KMS-11 (cell line): ENCODE measurements at regions not wholly inside any gene's neighbourhood (a gene's known extent, or its start where the extent isn't known, plus 50 kb on each side); places are given as distances from the start of the nearest gene placed in this dataset.

Source experiments
- H2AFZ ChIP-seq: fragments of 200-600 bp; sonication (generic); 2 replicates; pipeline ENCODE4 v1.6.1; 2016; ENCODE audit warnings: antibody characterized with exemption, mixed run types, low read depth
- H3K27ac ChIP-seq: fragments of 200-600 bp; sonication (generic); 2 replicates; pipeline ENCODE4 v1.6.1; 2016; ENCODE audit warnings: mild to moderate bottlenecking, mixed run types
- H3K27me3 ChIP-seq: fragments of 200-600 bp; sonication (generic); 2 replicates; pipeline ENCODE4 v1.6.1; 2017; ENCODE audit warnings: mild to moderate bottlenecking, low read depth, mixed run types, moderate library complexity; ENCODE audit not compliant: insufficient read depth
- H3K36me3 ChIP-seq: fragments of 200-600 bp; sonication (generic); 2 replicates; pipeline ENCODE4 v1.6.1; 2017; ENCODE audit warnings: mild to moderate bottlenecking, mixed run types; ENCODE audit not compliant: insufficient read depth
- H3K4me1 ChIP-seq: fragments of 200-600 bp; sonication (generic); 2 replicates; pipeline ENCODE4 v1.6.1; 2016; ENCODE audit warnings: mild to moderate bottlenecking, low read depth, mixed run types; ENCODE audit not compliant: poor library complexity, severe bottlenecking
- H3K4me2 ChIP-seq: fragments of 200-600 bp; sonication (generic); 2 replicates; pipeline ENCODE4 v1.7.0; 2016; ENCODE audit warnings: mild to moderate bottlenecking, mixed run types
- H3K4me3 ChIP-seq: fragments of 200-600 bp; sonication (generic); IDR thresholded peaks from 2 replicates; pipeline ENCODE4 v1.6.1; 2017; ENCODE audit warnings: low read depth, low read length, mixed read lengths; ENCODE audit not compliant: insufficient read depth
- H3K79me2 ChIP-seq: fragments of 200-600 bp; sonication (generic); 2 replicates; pipeline ENCODE4 v1.6.1; 2016; ENCODE audit warnings: low read depth, mixed run types; ENCODE audit not compliant: insufficient read depth
- H3K9ac ChIP-seq: fragments of 200-600 bp; sonication (generic); 2 replicates; pipeline ENCODE4 v1.6.1; 2016; ENCODE audit warnings: mild to moderate bottlenecking, mixed run types
- H4K20me1 ChIP-seq: fragments of 200-600 bp; sonication (generic); 2 replicates; pipeline ENCODE4 v1.6.1; 2016; ENCODE audit warnings: mild to moderate bottlenecking, mixed run types; ENCODE audit not compliant: insufficient read depth
- TF ChIP-seq, protein P1 (sequence below): fragments of 200-600 bp; sonication (generic); conservative IDR thresholded peaks from 2 replicates; pipeline ENCODE4 v1.6.1; 2017; ENCODE audit warnings: low read depth, mild to moderate bottlenecking, antibody characterized with exemption, low read length, moderate library complexity, mixed read lengths

DNA sequence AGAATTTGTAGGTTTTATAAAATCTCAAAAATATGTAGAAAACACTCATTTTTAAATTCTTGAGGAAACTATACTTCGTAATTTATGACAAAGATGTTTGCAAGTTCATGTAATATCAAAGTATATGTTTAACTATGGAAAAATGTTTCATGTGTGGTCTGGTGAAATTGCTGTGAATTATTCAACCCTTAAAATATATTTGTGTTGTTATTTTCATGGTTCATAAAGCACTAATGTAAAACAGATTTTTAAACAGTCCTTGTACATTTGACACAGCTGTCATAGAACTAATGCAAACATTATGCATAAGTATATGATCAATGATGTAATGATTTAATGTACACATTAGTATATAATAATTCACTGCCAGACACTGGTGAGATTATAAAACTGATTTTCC is 83.1 kb upstream of the ARSJ start:
- TF ChIP-seq, protein P1, sequence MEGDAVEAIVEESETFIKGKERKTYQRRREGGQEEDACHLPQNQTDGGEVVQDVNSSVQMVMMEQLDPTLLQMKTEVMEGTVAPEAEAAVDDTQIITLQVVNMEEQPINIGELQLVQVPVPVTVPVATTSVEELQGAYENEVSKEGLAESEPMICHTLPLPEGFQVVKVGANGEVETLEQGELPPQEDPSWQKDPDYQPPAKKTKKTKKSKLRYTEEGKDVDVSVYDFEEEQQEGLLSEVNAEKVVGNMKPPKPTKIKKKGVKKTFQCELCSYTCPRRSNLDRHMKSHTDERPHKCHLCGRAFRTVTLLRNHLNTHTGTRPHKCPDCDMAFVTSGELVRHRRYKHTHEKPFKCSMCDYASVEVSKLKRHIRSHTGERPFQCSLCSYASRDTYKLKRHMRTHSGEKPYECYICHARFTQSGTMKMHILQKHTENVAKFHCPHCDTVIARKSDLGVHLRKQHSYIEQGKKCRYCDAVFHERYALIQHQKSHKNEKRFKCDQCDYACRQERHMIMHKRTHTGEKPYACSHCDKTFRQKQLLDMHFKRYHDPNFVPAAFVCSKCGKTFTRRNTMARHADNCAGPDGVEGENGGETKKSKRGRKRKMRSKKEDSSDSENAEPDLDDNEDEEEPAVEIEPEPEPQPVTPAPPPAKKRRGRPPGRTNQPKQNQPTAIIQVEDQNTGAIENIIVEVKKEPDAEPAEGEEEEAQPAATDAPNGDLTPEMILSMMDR = no peak
- Histone ChIP-seq H4K20me1 (no peaks in the 10 kb centered on the region), H3K9ac (no peak overlapping the region), H3K27ac (no peak overlapping the region), H2AFZ (no peak overlapping the region), H3K27me3 (no peaks in the 10 kb centered on the region), H3K4me2 (no peak overlapping the region), H3K4me3 (no peak overlapping the region), H3K79me2 (no peaks in the 10 kb centered on the region), H3K4me1 (no peaks in the 10 kb centered on the region), H3K36me3 (no peaks in the 10 kb centered on the region)

DNA sequence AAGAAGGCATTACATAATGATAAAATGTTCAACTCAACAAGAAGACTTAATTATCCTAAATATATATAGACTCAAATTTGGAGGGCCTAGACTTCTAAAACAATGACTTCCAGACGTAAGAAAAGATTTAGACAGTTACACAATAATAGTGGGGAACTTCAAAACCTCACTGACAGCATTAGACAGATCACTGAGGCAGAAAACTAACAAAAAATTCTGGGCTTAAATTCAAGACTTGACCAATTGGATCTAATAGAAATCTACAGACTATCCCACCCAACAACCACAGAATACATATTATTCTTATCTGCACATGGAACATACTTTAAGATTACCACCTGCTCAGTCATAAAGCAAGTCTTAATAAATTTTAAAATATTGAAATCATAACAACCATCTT is 93.3 kb upstream of the ARSJ start:
- H3K4me1 ChIP-seq = no peaks in the 10 kb centered on the region
- H3K4me3 ChIP-seq = no peak overlapping the region
- H3K27ac ChIP-seq = no peak overlapping the region
- no peaks in the 10 kb centered on the region for H4K20me1 ChIP-seq
- H3K4me2 ChIP-seq = no peak overlapping the region
- H3K27me3 ChIP-seq = no peaks in the 10 kb centered on the region
- H3K9ac ChIP-seq = no peak overlapping the region
- no peaks in the 10 kb centered on the region for H3K36me3 ChIP-seq
- no peaks in the 10 kb centered on the region for H3K79me2 ChIP-seq
- TF ChIP-seq, protein P1 = no peak
- no peak overlapping the region for H2AFZ ChIP-seq

DNA sequence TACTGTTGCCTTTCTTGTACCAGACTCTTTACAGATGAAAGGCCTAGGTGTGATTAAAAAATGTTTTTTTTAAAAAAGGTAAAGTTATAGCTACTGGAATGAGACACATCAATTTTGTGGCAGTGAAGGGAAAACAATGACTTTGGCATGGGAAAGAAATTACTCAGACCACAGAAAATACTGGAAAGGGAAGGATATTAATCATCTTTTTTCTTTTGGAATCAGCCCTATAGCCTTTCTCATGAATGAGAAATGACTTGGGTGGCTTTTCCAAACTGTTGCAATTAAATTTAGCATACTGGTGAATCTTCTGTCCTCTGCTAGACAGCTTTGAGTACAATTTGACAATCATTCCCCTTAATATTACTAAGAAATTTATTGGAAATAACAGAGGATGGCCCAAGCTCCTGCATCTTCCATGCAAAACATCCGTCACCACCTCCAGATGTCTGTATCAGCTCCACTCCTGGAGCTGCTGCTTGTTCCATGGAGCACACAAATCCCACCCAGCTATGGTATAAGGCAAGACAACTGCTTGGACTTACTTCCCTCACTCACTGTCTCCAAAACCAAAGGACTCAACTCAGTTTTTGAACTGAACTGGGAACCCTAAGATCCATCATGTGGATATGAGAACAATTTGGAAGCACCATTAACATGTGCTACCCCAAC is 97.6 kb upstream of the ARSJ start:
- H3K36me3 ChIP-seq = no peaks in the 10 kb centered on the region
- H3K4me3 ChIP-seq = no peak overlapping the region
- no peak overlapping the region for H2AFZ ChIP-seq
- no peaks in the 10 kb centered on the region for H4K20me1 ChIP-seq
- no peak overlapping the region for H3K9ac ChIP-seq
- no peaks in the 10 kb centered on the region for H3K79me2 ChIP-seq
- TF ChIP-seq, protein P1 = no peak
- H3K4me2 ChIP-seq = no peak overlapping the region
- no peak overlapping the region for H3K27ac ChIP-seq
- no peaks in the 10 kb centered on the region for H3K4me1 ChIP-seq
- H3K27me3 ChIP-seq = no peaks in the 10 kb centered on the region

DNA sequence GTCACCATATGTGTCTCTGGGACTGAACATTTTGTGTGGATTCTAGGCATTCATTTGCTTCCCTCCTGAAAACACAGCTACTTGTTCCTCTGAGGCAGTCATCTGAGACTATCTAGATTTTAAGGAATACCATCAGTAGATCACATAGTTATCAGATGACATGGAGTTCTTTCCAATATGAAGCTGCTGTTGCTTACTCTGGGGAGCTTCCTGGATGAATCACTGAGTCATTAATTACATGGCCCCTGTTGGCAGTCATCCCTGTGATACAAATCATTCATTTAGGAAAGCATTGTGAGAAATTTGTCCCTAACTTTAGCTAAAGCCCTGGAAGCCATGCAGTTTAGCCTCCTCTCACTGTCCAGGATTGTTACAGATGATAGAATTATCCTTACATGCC is 98.2 kb upstream of the ARSJ start:
- Histone ChIP-seq H4K20me1 (no peaks in the 10 kb centered on the region), H3K4me3 (no peak overlapping the region), H3K9ac (no peak overlapping the region), H3K27ac (no peak overlapping the region), H3K36me3 (no peaks in the 10 kb centered on the region), H3K4me1 (no peaks in the 10 kb centered on the region), H3K79me2 (no peaks in the 10 kb centered on the region), H3K27me3 (no peaks in the 10 kb centered on the region), H2AFZ (no peak overlapping the region), H3K4me2 (no peak overlapping the region)
- TF ChIP-seq, protein P1 = no peak
